SK-N-SH (cell line): ENCODE measurements at regions not wholly inside any gene's neighbourhood (a gene's known extent, or its start where the extent isn't known, plus 50 kb on each side); places are given as distances from the start of the nearest gene placed in this dataset.

Experiments used
- CHD2 ChIP-seq: fragments of 150-350 bp; IDR thresholded peaks from 2 replicates; pipeline ENCODE4 v1.6.1; 2018; ENCODE audit warnings: low read length; ENCODE audit not compliant: partially characterized antibody
- FOSL2 ChIP-seq: IDR thresholded peaks from 2 replicates; pipeline ENCODE4 v1.4.0; 2012; ENCODE audit warnings: low read depth, mild to moderate bottlenecking, moderate library complexity, borderline replicate concordance
- POLR2AphosphoS5 ChIP-seq: IDR thresholded peaks from 2 replicates; pipeline ENCODE4 v1.6.1; 2012; ENCODE audit warnings: low read depth, low read length
- RCOR1 ChIP-seq: fragments of 150-350 bp; IDR thresholded peaks from 2 replicates; pipeline ENCODE4 v1.6.1; 2017; ENCODE audit warnings: antibody characterized with exemption, low read length
- RFX5 ChIP-seq: IDR thresholded peaks from 2 replicates; pipeline ENCODE4 v1.6.1; 2012; ENCODE audit warnings: mild to moderate bottlenecking, improper control_type of control experiment, low read length
- TAF1 ChIP-seq: IDR thresholded peaks from 2 replicates; pipeline ENCODE4 v1.6.1; 2012; ENCODE audit warnings: low read depth, mild to moderate bottlenecking, low read length, moderate library complexity, borderline replicate concordance
- TF ChIP-seq, protein P1 (sequence below): fragments of 200-600 bp; sonication (generic); IDR thresholded peaks from 2 replicates; pipeline ENCODE4 v1.6.1; 2017; ENCODE audit warnings: antibody characterized with exemption, mild to moderate bottlenecking, moderate library complexity
- TF ChIP-seq, protein P2 (sequence below): IDR thresholded peaks from 2 replicates; pipeline ENCODE4 v1.4.0; 2012; ENCODE audit warnings: low read depth
- TF ChIP-seq, protein P3 (sequence below): IDR thresholded peaks from 2 replicates; pipeline ENCODE4 v1.6.1; 2012; ENCODE audit warnings: mild to moderate bottlenecking, low read depth, low read length, moderate library complexity
- TF ChIP-seq, protein P4 (sequence below): IDR thresholded peaks from 2 replicates; pipeline ENCODE4; 2012
- TF ChIP-seq, protein P5 (sequence below): fragments of 150-350 bp; IDR thresholded peaks from 2 replicates; pipeline ENCODE4 v1.6.1; 2017; ENCODE audit warnings: antibody characterized with exemption, low read length, low read depth, borderline replicate concordance

DNA sequence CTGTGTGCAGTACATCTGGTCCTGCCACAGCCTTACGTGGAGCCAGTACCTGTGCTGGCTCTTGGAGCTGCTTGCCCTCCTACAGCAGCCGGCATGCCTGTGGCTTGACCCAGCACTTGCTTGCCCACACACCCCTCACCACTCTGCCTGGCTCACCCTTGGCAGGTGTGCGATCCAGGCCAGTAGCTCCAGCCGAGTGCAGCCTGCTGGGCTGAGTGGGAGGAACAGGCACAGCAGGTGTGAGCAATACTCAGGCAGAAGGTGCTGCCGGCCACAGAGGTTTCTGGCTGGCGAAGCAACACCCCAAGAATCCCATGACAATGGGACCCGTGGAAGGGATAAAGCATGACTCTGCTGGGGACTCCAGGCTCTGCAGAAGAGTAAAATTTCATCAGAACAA, 173.5 kb upstream of the ADCY1 start:
- TF ChIP-seq, protein P1, sequence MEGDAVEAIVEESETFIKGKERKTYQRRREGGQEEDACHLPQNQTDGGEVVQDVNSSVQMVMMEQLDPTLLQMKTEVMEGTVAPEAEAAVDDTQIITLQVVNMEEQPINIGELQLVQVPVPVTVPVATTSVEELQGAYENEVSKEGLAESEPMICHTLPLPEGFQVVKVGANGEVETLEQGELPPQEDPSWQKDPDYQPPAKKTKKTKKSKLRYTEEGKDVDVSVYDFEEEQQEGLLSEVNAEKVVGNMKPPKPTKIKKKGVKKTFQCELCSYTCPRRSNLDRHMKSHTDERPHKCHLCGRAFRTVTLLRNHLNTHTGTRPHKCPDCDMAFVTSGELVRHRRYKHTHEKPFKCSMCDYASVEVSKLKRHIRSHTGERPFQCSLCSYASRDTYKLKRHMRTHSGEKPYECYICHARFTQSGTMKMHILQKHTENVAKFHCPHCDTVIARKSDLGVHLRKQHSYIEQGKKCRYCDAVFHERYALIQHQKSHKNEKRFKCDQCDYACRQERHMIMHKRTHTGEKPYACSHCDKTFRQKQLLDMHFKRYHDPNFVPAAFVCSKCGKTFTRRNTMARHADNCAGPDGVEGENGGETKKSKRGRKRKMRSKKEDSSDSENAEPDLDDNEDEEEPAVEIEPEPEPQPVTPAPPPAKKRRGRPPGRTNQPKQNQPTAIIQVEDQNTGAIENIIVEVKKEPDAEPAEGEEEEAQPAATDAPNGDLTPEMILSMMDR: no peak
- TF ChIP-seq, protein P2, sequence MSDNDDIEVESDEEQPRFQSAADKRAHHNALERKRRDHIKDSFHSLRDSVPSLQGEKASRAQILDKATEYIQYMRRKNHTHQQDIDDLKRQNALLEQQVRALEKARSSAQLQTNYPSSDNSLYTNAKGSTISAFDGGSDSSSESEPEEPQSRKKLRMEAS: no peak
- TF ChIP-seq POLR2AphosphoS5 (no peak), CHD2 (no peak), RFX5 (no peak), TAF1 (no peak), RCOR1 (no peak), FOSL2 (no peak)
- TF ChIP-seq, protein P3, sequence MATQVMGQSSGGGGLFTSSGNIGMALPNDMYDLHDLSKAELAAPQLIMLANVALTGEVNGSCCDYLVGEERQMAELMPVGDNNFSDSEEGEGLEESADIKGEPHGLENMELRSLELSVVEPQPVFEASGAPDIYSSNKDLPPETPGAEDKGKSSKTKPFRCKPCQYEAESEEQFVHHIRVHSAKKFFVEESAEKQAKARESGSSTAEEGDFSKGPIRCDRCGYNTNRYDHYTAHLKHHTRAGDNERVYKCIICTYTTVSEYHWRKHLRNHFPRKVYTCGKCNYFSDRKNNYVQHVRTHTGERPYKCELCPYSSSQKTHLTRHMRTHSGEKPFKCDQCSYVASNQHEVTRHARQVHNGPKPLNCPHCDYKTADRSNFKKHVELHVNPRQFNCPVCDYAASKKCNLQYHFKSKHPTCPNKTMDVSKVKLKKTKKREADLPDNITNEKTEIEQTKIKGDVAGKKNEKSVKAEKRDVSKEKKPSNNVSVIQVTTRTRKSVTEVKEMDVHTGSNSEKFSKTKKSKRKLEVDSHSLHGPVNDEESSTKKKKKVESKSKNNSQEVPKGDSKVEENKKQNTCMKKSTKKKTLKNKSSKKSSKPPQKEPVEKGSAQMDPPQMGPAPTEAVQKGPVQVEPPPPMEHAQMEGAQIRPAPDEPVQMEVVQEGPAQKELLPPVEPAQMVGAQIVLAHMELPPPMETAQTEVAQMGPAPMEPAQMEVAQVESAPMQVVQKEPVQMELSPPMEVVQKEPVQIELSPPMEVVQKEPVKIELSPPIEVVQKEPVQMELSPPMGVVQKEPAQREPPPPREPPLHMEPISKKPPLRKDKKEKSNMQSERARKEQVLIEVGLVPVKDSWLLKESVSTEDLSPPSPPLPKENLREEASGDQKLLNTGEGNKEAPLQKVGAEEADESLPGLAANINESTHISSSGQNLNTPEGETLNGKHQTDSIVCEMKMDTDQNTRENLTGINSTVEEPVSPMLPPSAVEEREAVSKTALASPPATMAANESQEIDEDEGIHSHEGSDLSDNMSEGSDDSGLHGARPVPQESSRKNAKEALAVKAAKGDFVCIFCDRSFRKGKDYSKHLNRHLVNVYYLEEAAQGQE: no peak
- TF ChIP-seq, protein P4, sequence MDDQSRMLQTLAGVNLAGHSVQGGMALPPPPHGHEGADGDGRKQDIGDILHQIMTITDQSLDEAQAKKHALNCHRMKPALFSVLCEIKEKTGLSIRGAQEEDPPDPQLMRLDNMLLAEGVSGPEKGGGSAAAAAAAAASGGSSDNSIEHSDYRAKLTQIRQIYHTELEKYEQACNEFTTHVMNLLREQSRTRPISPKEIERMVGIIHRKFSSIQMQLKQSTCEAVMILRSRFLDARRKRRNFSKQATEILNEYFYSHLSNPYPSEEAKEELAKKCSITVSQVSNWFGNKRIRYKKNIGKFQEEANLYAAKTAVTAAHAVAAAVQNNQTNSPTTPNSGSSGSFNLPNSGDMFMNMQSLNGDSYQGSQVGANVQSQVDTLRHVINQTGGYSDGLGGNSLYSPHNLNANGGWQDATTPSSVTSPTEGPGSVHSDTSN: no peak
- TF ChIP-seq, protein P5, sequence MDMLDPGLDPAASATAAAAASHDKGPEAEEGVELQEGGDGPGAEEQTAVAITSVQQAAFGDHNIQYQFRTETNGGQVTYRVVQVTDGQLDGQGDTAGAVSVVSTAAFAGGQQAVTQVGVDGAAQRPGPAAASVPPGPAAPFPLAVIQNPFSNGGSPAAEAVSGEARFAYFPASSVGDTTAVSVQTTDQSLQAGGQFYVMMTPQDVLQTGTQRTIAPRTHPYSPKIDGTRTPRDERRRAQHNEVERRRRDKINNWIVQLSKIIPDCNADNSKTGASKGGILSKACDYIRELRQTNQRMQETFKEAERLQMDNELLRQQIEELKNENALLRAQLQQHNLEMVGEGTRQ: no peak
